ENCODE measurements at regions not wholly inside any gene's neighbourhood (a gene's known extent, or its start where the extent isn't known, plus 50 kb on each side); places are given as distances from the start of the nearest gene placed in this dataset.

DNA sequence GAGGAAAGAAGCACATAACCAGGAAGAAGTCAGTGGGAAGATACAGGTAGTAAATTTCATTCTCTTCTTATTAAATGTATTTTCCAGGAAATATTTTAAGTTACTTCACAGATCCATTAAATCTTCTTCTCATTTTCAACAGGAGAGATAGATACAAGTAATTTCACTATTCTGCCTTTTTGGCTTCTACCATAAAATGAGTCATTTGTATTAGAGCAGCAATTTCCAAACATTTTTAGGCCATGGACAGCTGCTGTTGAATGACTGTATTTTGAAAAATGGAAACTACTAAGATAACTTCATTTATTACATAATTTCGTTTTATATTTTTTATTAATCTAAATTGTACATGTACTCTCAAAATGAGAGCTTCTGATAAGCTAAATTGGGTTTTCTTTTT lies 809.6 kb upstream of the API5 start:
- no peak overlapping the region for H3K4me3 ChIP-seq (replicated peaks in 1 of 3; ENCODE audit: insufficient read depth in 1 of 3, low read depth in 2 of 3, low read length in 3 of 3)
- no peak overlapping the region for H3K4me2 ChIP-seq (ENCODE audit: low read depth, low read length)
- H3K79me2 ChIP-seq (ENCODE audit: insufficient read depth, low read length) = no peaks in the 10 kb centered on the region
- in situ Hi-C loops (cut with HindIII; ENCODE audit: extremely low pct_ligation_motif_present, low pct_unique_long_range_greater_than_20kb) = no loop called here
- H3K36me3 ChIP-seq (replicated peaks in 1 of 2; ENCODE audit: control insufficient read depth in 1 of 2, insufficient read depth in 2 of 2, low read length in 2 of 2) = no peaks in the 10 kb centered on the region
- intact Hi-C loops (cut with micrococcal nuclease; ENCODE audit: unreplicated experiment) = no loop called here
- H3K4me1 ChIP-seq (ENCODE audit: insufficient read depth, low read length) = no peaks in the 10 kb centered on the region
- H3K27me3 ChIP-seq (ENCODE audit: control insufficient read depth in 1 of 2, insufficient read depth in 2 of 2, low read length in 2 of 2) = no peaks in the 10 kb centered on the region
- no peak for ATAC-seq
- H3K9me3 ChIP-seq (ENCODE audit: low read length) = peaks cover 46% of the 10 kb centered on the region
- H2AFZ ChIP-seq (ENCODE audit: low read length) = no peak overlapping the region
- CTCF ChIA-PET (ENCODE audit: low intra/inter-chr PET ratio, low total read pairs) = no interaction called here
- 3% methylated on average over 1 of the region's 1 CpG for WGBS (ENCODE audit: low lambda C conversion rate)
- H3K27ac ChIP-seq (ENCODE audit: extremely low read length, insufficient read depth, low read length) = no peak overlapping the region
- POLR2A ChIA-PET = no interaction called here
- no peak overlapping the region for H3K9ac ChIP-seq (ENCODE audit: insufficient read depth, low read depth, low read length)
- no TSS peak for BruUV-seq (replicated peaks)
- no peak for FAIRE-seq
- DNase-seq (ENCODE audit: low spot score) = no peak
- H4K20me1 ChIP-seq (ENCODE audit: insufficient read depth, low read length) = no peaks in the 10 kb centered on the region
- no peak for TF ChIP-seq FOXA1 (IDR thresholded peaks at IDR 0.05)
- no peak for TF ChIP-seq FOXA1 (CRISPR knock-in tag; IDR thresholded peaks at IDR 0.05)
- no peak for TF ChIP-seq ZKSCAN1 (IDR thresholded peaks at IDR 0.05; ENCODE audit: low read length)
- no peak for TF ChIP-seq EHMT2 (IDR thresholded peaks at IDR 0.05; ENCODE audit: borderline replicate concordance, low read depth, low read length)
- no peak for TF ChIP-seq HNRNPUL1 (IDR thresholded peaks at IDR 0.05; ENCODE audit: low read depth, low read length)
- TF ChIP-seq MAF1 (CRISPR knock-in tag; IDR thresholded peaks at IDR 0.05; ENCODE audit: borderline replicate concordance) = no peak
- TF ChIP-seq ZNF558 (CRISPR knock-in tag; IDR thresholded peaks at IDR 0.05; ENCODE audit: borderline replicate concordance) = no peak
- TF ChIP-seq SOX6 (IDR thresholded peaks at IDR 0.05) = no peak
- no peak for TF ChIP-seq SOX6 (CRISPR knock-in tag; IDR thresholded peaks at IDR 0.05)
- TF ChIP-seq, protein P1, sequence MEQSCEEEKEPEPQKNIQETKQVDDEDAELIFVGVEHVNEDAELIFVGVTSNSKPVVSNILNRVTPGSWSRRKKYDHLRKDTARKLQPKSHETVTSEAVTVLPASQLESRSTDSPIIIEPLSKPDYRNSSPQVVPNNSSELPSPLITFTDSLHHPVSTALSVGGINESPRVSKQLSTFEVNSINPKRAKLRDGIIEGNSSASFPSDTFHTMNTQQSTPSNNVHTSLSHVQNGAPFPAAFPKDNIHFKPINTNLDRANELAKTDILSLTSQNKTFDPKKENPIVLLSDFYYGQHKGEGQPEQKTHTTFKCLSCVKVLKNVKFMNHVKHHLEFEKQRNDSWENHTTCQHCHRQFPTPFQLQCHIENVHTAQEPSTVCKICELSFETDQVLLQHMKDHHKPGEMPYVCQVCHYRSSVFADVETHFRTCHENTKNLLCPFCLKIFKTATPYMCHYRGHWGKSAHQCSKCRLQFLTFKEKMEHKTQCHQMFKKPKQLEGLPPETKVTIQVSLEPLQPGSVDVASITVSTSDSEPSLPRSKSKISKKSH (CRISPR knock-in tag; IDR thresholded peaks at IDR 0.05; ENCODE audit: borderline replicate concordance) = no peak
- TF ChIP-seq, protein P2, sequence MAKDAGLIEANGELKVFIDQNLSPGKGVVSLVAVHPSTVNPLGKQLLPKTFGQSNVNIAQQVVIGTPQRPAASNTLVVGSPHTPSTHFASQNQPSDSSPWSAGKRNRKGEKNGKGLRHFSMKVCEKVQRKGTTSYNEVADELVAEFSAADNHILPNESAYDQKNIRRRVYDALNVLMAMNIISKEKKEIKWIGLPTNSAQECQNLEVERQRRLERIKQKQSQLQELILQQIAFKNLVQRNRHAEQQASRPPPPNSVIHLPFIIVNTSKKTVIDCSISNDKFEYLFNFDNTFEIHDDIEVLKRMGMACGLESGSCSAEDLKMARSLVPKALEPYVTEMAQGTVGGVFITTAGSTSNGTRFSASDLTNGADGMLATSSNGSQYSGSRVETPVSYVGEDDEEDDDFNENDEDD (CRISPR knock-in tag; IDR thresholded peaks at IDR 0.05; ENCODE audit: borderline replicate concordance) = no peak
- TF ChIP-seq, protein P3, sequence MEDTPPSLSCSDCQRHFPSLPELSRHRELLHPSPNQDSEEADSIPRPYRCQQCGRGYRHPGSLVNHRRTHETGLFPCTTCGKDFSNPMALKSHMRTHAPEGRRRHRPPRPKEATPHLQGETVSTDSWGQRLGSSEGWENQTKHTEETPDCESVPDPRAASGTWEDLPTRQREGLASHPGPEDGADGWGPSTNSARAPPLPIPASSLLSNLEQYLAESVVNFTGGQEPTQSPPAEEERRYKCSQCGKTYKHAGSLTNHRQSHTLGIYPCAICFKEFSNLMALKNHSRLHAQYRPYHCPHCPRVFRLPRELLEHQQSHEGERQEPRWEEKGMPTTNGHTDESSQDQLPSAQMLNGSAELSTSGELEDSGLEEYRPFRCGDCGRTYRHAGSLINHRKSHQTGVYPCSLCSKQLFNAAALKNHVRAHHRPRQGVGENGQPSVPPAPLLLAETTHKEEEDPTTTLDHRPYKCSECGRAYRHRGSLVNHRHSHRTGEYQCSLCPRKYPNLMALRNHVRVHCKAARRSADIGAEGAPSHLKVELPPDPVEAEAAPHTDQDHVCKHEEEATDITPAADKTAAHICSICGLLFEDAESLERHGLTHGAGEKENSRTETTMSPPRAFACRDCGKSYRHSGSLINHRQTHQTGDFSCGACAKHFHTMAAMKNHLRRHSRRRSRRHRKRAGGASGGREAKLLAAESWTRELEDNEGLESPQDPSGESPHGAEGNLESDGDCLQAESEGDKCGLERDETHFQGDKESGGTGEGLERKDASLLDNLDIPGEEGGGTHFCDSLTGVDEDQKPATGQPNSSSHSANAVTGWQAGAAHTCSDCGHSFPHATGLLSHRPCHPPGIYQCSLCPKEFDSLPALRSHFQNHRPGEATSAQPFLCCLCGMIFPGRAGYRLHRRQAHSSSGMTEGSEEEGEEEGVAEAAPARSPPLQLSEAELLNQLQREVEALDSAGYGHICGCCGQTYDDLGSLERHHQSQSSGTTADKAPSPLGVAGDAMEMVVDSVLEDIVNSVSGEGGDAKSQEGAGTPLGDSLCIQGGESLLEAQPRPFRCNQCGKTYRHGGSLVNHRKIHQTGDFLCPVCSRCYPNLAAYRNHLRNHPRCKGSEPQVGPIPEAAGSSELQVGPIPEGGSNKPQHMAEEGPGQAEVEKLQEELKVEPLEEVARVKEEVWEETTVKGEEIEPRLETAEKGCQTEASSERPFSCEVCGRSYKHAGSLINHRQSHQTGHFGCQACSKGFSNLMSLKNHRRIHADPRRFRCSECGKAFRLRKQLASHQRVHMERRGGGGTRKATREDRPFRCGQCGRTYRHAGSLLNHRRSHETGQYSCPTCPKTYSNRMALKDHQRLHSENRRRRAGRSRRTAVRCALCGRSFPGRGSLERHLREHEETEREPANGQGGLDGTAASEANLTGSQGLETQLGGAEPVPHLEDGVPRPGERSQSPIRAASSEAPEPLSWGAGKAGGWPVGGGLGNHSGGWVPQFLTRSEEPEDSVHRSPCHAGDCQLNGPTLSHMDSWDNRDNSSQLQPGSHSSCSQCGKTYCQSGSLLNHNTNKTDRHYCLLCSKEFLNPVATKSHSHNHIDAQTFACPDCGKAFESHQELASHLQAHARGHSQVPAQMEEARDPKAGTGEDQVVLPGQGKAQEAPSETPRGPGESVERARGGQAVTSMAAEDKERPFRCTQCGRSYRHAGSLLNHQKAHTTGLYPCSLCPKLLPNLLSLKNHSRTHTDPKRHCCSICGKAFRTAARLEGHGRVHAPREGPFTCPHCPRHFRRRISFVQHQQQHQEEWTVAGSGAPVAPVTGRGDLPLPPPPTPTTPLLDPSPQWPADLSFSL (CRISPR knock-in tag; IDR thresholded peaks at IDR 0.05) = no peak
